ENCODE measurements at regions not wholly inside any gene's neighbourhood (a gene's known extent, or its start where the extent isn't known, plus 50 kb on each side); places are given as distances from the start of the nearest gene placed in this dataset.

GRCh38 chr16:65463652-65464260, 341.9 kb upstream of the CDH11 start:
- TF ChIP-seq EZH2 (IDR thresholded peaks at IDR 0.05; ENCODE audit: low read length, missing control alignments) = no peak
- TF ChIP-seq CTCF (conservative IDR thresholded peaks at IDR 0.05 in 1 of 2, IDR thresholded peaks at IDR 0.05 in 1 of 2; ENCODE audit: low read depth in 1 of 2, low read length in 2 of 2) = no peak
